22Rv1 (cell line): ENCODE measurements at regions not wholly inside any gene's neighbourhood (a gene's known extent, or its start where the extent isn't known, plus 50 kb on each side); places are given as distances from the start of the nearest gene placed in this dataset.
"Not testable (repeated sequence)": the region's sequence is repeated elsewhere in the genome, so short reads cannot be mapped to it uniquely, and the experiment has no call there.

Experiments used
- CTCF ChIP-seq: fragments of 450-650 bp; IDR thresholded peaks from 2 replicates; pipeline ENCODE4 v1.5.1; 2017; ENCODE audit warnings: mild to moderate bottlenecking
- ZFX ChIP-seq: fragments of 450-650 bp; IDR thresholded peaks from 2 replicates; pipeline ENCODE4 v1.6.1; 2017; ENCODE audit warnings: antibody characterized with exemption, borderline replicate concordance

GRCh38 chr3:10736444-10736843 is 79.6 kb upstream of the SLC6A11 start:
- not testable (repeated sequence) for TF ChIP-seq CTCF, ZFX
